Ascending aorta (tissue), 2 donors: ENCODE measurements at regions not wholly inside any gene's neighbourhood (a gene's known extent, or its start where the extent isn't known, plus 50 kb on each side); places are given as distances from the start of the nearest gene placed in this dataset.

Experiments
- DNase-seq, 2 donors: peaks; one replicate each; pipeline ENCODE4 v3.0.0-alpha.2; 2019; ENCODE audit warnings: low spot score in 2 of 2
- H3K27ac ChIP-seq, 2 donors: fragments of 200-600 bp; sonication (generic); one replicate each; pipeline ENCODE4 v1.5.1; 2016 to 2017; ENCODE audit warnings: mild to moderate bottlenecking in 1 of 2
- H3K27me3 ChIP-seq: fragments of 200-600 bp; sonication (generic); one replicate; pipeline ENCODE4 v1.5.1; 2017
- H3K36me3 ChIP-seq, 2 donors: fragments of 200-600 bp; sonication (generic); one replicate each; pipeline ENCODE4 v1.5.1; 2016
- H3K4me1 ChIP-seq, 2 donors: fragments of 200-600 bp; sonication (generic); one replicate each; pipeline ENCODE4 v1.5.1; 2016 to 2017; ENCODE audit warnings: mild to moderate bottlenecking in 1 of 2
- H3K4me3 ChIP-seq, 2 donors: fragments of 200-600 bp; sonication (generic); one replicate each; pipeline ENCODE4 v1.5.1; 2016 to 2017; ENCODE audit warnings: mild to moderate bottlenecking in 1 of 2
- H3K9me3 ChIP-seq, 2 donors: fragments of 200-600 bp; sonication (generic); one replicate each; pipeline ENCODE4 v1.5.1; 2016
- intact Hi-C: fragments of 100-400 bp; cut with DNase I; formaldehyde crosslinking; loops from one replicate; pipeline ENCODE4 v1.15.1; 2023
- TF ChIP-seq, protein P1 (sequence below), 3 experiments: fragments of 200-600 bp in 2 of 3; fragments of 450-650 bp in 1 of 3; sonication (generic) in 2 of 3; IDR thresholded peaks; one replicate each; pipeline ENCODE4 v1.5.1; 2016 to 2019; ENCODE audit warnings: antibody characterized with exemption in 3 of 3, mild to moderate bottlenecking in 1 of 3, moderate library complexity in 1 of 3

DNA sequence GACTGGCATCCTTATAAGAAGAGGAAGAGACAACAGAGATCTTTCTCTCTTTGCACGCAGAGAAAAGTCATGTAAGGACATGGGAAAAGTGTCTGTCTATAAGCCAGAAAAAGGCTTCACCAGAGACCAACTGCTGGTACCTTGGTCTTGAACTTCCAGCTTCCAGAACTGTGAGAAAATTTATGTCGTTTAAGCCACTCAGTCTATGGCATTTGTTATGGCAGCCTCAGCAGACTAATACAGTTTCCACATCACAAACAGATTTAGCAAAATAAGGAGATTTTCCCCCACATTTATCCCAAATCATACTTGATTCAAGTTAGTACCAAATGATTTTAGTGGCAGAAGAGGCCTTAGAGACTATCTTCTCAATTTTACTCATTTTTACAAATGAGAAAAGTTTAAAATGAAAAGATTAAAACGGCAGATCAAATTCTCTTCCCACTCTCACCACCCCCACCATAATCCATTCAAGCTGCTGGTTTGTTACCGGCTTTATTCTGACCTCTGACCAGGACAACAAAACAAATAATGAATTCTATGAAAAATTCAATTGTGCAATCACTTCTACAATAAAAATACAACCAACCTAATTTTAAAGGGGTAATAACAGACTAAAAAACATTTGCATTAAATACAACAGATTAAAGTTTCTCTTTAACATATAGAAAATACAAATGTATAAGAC lies 316.3 kb downstream of the TBC1D4 start:
- Histone ChIP-seq H3K9me3 (no peaks in the 10 kb centered on the region), H3K4me3 (no peak overlapping the region), H3K36me3 (no peaks in the 10 kb centered on the region), H3K27me3 (no peaks in the 10 kb centered on the region), H3K4me1 (no peaks in the 10 kb centered on the region), H3K27ac (no peak overlapping the region)
- no peak for DNase-seq
- intact Hi-C loops, result no loop called here
- TF ChIP-seq, protein P1, sequence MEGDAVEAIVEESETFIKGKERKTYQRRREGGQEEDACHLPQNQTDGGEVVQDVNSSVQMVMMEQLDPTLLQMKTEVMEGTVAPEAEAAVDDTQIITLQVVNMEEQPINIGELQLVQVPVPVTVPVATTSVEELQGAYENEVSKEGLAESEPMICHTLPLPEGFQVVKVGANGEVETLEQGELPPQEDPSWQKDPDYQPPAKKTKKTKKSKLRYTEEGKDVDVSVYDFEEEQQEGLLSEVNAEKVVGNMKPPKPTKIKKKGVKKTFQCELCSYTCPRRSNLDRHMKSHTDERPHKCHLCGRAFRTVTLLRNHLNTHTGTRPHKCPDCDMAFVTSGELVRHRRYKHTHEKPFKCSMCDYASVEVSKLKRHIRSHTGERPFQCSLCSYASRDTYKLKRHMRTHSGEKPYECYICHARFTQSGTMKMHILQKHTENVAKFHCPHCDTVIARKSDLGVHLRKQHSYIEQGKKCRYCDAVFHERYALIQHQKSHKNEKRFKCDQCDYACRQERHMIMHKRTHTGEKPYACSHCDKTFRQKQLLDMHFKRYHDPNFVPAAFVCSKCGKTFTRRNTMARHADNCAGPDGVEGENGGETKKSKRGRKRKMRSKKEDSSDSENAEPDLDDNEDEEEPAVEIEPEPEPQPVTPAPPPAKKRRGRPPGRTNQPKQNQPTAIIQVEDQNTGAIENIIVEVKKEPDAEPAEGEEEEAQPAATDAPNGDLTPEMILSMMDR (IDR thresholded peaks at IDR 0.05), result no peak

DNA sequence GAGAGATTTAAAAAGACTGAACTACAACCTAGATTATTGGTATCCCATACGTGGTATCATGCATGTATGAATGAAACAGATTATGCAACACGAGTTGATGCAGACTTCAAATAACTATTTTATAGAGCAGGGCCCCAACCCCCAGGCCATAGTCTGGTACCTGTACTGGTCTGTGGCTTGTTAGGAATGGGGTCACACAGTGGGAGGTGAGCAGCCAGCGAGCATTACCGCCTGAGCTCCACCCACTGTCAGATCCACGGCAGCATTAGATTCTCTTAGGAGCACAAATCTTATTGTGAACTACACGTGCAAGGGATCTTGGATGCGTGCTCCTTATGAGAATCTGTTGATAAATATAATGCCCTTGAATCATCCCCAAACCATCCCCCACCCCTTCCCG lies 320.2 kb downstream of the TBC1D4 start:
- no peak for DNase-seq
- no peaks in the 10 kb centered on the region for H3K4me1 ChIP-seq
- H3K36me3 ChIP-seq, result no peaks in the 10 kb centered on the region
- no peak overlapping the region for H3K27ac ChIP-seq
- H3K9me3 ChIP-seq, result no peaks in the 10 kb centered on the region
- H3K27me3 ChIP-seq, result no peaks in the 10 kb centered on the region
- intact Hi-C loops, result no loop called here
- H3K4me3 ChIP-seq, result no peak overlapping the region
- TF ChIP-seq, protein P1 (IDR thresholded peaks at IDR 0.05), result no peak

DNA sequence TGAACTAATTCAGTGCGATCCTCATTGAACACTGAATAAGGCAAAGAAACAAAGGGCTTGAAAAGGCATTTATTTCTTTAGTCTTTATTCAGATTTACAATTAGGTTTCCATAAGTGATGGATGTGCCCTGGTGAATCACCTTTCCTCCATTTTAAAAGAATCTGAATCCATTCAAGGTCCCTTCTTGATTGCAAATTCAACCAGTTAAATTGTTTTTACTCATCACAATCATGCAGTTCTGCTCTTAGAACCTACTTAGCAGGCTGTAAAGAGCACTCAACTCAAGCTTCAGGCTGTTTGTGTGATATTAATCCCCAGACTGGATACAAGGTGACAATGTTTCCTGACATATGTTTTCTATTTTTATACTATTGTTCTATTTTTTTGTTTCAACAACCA lies 321.0 kb downstream of the TBC1D4 start:
- intact Hi-C loops, result no loop called here
- Histone ChIP-seq H3K27ac (no peak overlapping the region), H3K4me1 (no peaks in the 10 kb centered on the region), H3K27me3 (no peaks in the 10 kb centered on the region), H3K9me3 (no peaks in the 10 kb centered on the region), H3K36me3 (no peaks in the 10 kb centered on the region), H3K4me3 (no peak overlapping the region)
- TF ChIP-seq, protein P1 (IDR thresholded peaks at IDR 0.05), result no peak
- no peak for DNase-seq

DNA sequence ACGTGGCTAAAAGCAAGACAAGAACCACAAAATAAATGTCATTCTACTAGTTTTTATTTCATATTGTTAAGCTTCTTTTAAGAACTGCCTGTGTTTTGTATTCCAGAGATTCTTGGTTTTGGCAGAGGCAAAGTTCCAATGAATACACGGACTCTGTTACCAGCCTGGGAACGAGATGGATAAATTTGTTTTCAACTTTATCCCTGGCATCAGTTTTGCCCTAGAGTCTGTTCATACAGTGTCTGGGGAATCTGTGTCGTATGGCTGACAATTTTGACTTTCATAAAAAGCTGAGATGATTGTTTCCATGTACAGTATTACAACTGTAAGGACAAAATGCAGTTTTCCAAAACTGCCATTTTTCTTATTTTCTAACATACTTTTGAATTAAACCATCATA lies 327.6 kb downstream of the TBC1D4 start:
- TF ChIP-seq, protein P1 (IDR thresholded peaks at IDR 0.05), result no peak
- no peak overlapping the region for H3K4me3 ChIP-seq
- no peaks in the 10 kb centered on the region for H3K9me3 ChIP-seq
- no peaks in the 10 kb centered on the region for H3K4me1 ChIP-seq
- DNase-seq, result no peak
- intact Hi-C loops, result no loop called here
- peak overlapping the region in 1 of 2 donors; percentile 22 for H3K27ac ChIP-seq
- H3K36me3 ChIP-seq, result no peaks in the 10 kb centered on the region
- no peaks in the 10 kb centered on the region for H3K27me3 ChIP-seq

DNA sequence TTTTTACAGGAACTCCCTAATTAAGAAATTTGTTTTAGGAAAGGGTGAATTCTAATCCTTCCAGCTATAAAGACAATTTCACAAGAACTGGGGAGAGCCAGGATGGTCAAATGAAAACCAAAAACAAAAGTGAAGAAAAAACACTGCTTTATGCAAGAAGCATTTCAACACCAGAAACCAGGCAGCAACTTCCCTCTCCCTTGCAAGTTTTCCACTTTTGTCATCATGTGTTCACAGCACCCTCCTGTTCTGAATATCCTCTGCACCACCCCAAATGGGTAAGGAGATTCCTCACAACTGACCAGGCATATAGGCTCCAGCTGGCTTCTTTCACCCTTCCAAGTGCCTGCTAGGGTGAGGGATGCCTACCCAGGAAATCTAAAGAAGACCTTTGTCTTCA lies 328.1 kb downstream of the TBC1D4 start:
- Histone ChIP-seq H3K4me3 (no peak overlapping the region), H3K27ac (peak overlapping the region in 1 of 2 donors; percentile 22), H3K27me3 (no peaks in the 10 kb centered on the region), H3K9me3 (no peaks in the 10 kb centered on the region), H3K4me1 (no peaks in the 10 kb centered on the region), H3K36me3 (no peaks in the 10 kb centered on the region)
- intact Hi-C loops, result no loop called here
- DNase-seq, result no peak
- TF ChIP-seq, protein P1 (IDR thresholded peaks at IDR 0.05), result no peak

DNA sequence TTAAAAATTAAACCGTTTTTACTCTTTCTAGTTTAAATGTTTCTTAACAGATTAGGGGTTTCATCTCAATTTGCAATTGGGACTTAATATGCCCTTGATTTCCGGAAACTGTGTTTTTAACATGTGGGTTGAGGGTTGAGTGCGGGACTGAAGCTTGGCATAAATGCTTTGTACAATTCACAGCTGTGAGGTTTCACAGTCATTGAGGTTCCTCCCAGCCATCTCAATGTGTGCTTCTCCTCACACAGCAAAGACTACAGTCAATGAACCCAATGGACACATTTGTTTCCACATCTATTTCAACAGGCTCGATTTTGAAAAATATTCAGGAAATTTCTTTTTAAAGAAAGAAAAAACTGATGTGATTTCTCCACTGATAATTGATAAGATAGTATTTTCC lies 328.6 kb downstream of the TBC1D4 start:
- DNase-seq, result no peak
- no peak overlapping the region for H3K4me3 ChIP-seq
- TF ChIP-seq, protein P1 (IDR thresholded peaks at IDR 0.05), result no peak
- H3K27ac ChIP-seq, result no peak overlapping the region
- H3K9me3 ChIP-seq, result no peaks in the 10 kb centered on the region
- no peaks in the 10 kb centered on the region for H3K27me3 ChIP-seq
- intact Hi-C loops, result no loop called here
- no peaks in the 10 kb centered on the region for H3K4me1 ChIP-seq
- H3K36me3 ChIP-seq, result no peaks in the 10 kb centered on the region
